Common myeloid progenitor, CD34-positive (primary cell): ENCODE measurements at regions not wholly inside any gene's neighbourhood (a gene's known extent, or its start where the extent isn't known, plus 50 kb on each side); places are given as distances from the start of the nearest gene placed in this dataset.

Source experiments
- CTCF ChIA-PET: fragments of 350-600 bp; sonication (Branson Sonifier 250); formaldehyde crosslinking; loops from one replicate; lab custom pipeline; 2021; ENCODE audit warnings: antibody characterized with exemption; lab: Charles Lee
- POLR2A ChIA-PET: fragments of 350-600 bp; sonication (Branson Sonifier 250); formaldehyde crosslinking; loops from one replicate; lab custom pipeline; 2021; ENCODE audit warnings: antibody characterized with exemption; lab: Charles Lee
- DNase-seq, 3 donors: peaks; one replicate each; pipeline versions ENCODE4 v3.0.0 to v3.0.0-alpha.2; 2013
- H3K27ac ChIP-seq, 2 experiments: 1 replicate in 1 of 2; 2 replicates in 1 of 2; pipeline ENCODE4 v1.7.0; 2013; ENCODE audit warnings: inconsistent platforms in 2 of 2, low read length in 2 of 2, mild to moderate bottlenecking in 2 of 2, low read depth in 1 of 2, moderate library complexity in 1 of 2; ENCODE audit not compliant: severe bottlenecking in 2 of 2, insufficient read depth in 1 of 2, poor library complexity in 1 of 2
- H3K27me3 ChIP-seq, 5 experiments: replicated peaks in 2 of 5; 1 replicate in 3 of 5; 2 replicates in 2 of 5; pipeline versions ENCODE4 v1.6.1 to v1.7.0; 2013; ENCODE audit warnings: low read length in 4 of 5, mild to moderate bottlenecking in 2 of 5, moderate library complexity in 2 of 5, inconsistent platforms in 1 of 5; ENCODE audit not compliant: insufficient read depth in 5 of 5, control insufficient read depth in 4 of 5
- H3K36me3 ChIP-seq, 4 experiments: 1 replicate in 2 of 4; 2 replicates in 2 of 4; pipeline versions ENCODE4 v1.6.1 to v1.7.0; 2013; ENCODE audit warnings: low read length in 3 of 4, control low read depth in 1 of 4, mild to moderate bottlenecking in 1 of 4; ENCODE audit not compliant: control insufficient read depth in 4 of 4, insufficient read depth in 4 of 4
- H3K4me1 ChIP-seq, 4 experiments: 1 replicate in 3 of 4; 2 replicates in 1 of 4; pipeline versions ENCODE4 v1.6.1 to v1.7.1; 2013; ENCODE audit warnings: low read length in 3 of 4, mild to moderate bottlenecking in 3 of 4, control low read depth in 1 of 4, inconsistent platforms in 1 of 4, moderate library complexity in 1 of 4; ENCODE audit not compliant: control insufficient read depth in 4 of 4, insufficient read depth in 4 of 4; ENCODE audit errors: control extremely low read depth in 1 of 4
- H3K4me3 ChIP-seq, 7 experiments: 1 replicate in 4 of 7; 2 replicates in 3 of 7; pipeline versions ENCODE4 v1.5.1 to v1.7.0; 2013; ENCODE audit warnings: mild to moderate bottlenecking in 7 of 7, low read length in 6 of 7, moderate library complexity in 6 of 7, inconsistent platforms in 2 of 7, low read depth in 2 of 7, control low read depth in 1 of 7; ENCODE audit not compliant: insufficient read depth in 4 of 7, control insufficient read depth in 1 of 7; ENCODE audit errors: extremely low read depth in 1 of 7
- H3K9me3 ChIP-seq, 5 experiments: 1 replicate in 4 of 5; 2 replicates in 1 of 5; pipeline versions ENCODE4 v1.6.1 to v1.7.1; 2013; ENCODE audit warnings: low read length in 4 of 5, mild to moderate bottlenecking in 2 of 5, inconsistent platforms in 1 of 5, low read depth in 1 of 5, moderate library complexity in 1 of 5; ENCODE audit not compliant: control insufficient read depth in 4 of 5, insufficient read depth in 2 of 5; ENCODE audit errors: control extremely low read depth in 1 of 5
- WGBS: methylation state at CpG from one replicate; pipeline ENCODE4 v1.1.5; 2013; ENCODE audit not compliant: insufficient coverage; 5-methylcytosine and 5-hydroxymethylcytosine counted together

DNA sequence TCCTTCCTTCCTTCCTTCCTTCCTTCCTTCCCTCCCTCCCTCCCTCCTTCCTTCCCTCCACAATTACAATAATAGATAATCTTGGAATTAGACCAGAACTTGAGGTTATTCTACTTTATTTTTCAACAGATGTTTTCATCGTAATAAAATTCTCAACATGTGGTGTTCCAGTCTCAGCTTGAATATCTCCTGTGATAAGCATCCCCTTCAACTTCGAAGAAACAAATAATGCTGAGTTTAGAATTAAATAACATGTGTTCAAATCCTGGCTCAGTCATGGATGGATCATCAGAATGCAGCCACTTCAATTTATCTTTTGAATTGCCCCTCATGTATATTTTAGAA lies 91.4 kb upstream of the PAPPA start:
- H3K27ac ChIP-seq = no peak overlapping the region
- no peak overlapping the region for H3K4me3 ChIP-seq
- no peaks in the 10 kb centered on the region for H3K4me1 ChIP-seq
- 100% methylated on average over 1 of the region's 2 CpGs for WGBS
- ChIA-PET CTCF (no interaction called here), POLR2A (no interaction called here)
- no peak for DNase-seq
- H3K27me3 ChIP-seq = no peaks in the 10 kb centered on the region
- H3K9me3 ChIP-seq = peaks cover 0 to 2% (median 0%) of the 10 kb centered on the region in 5 experiments
- no peaks in the 10 kb centered on the region for H3K36me3 ChIP-seq

DNA sequence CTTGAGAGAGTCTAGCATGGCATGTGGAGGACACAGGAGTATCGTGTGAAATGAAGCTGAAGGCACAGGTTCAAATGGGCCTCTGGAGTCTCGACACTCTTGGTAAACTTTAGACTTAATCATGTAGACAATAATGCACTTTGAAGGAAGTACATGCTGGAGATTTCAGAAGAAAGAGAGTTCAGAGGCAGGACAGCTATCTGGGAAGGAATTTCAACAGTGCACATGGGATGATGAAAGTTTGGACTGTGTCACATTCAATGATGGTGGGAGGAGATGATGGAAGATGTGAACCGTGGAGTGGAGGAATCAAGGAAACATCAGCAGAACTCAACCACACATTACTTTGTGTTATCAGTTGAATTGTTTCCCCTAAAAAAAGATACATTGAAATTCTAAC lies 88.6 kb upstream of the PAPPA start:
- WGBS = 90% methylated on average over 1 of the region's 3 CpGs
- Histone ChIP-seq H3K27me3 (no peaks in the 10 kb centered on the region), H3K4me1 (no peaks in the 10 kb centered on the region), H3K36me3 (no peaks in the 10 kb centered on the region), H3K27ac (no peak overlapping the region), H3K4me3 (no peak overlapping the region), H3K9me3 (peaks cover 0 to 2% (median 0%) of the 10 kb centered on the region in 5 experiments)
- CTCF ChIA-PET = no interaction called here
- DNase-seq = no peak
- POLR2A ChIA-PET = no interaction called here

DNA sequence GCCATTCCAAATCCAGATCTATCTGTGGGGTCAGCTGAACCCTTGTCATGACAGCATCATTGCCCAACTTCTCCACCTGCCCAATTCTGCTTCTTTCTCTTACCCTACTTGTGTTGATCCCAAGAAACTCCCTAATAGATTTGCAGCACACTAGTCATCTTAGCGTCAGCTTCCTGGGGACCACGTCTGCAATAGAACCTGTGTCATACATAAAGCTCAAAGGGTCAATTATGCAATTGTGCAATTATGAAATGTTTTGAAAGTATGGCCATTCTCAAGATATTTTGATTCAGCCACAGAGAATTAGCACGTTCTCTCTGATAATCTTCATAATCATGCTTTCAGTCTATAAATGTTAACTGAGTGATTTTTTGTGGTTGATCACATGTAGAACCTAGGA lies 87.4 kb upstream of the PAPPA start:
- POLR2A ChIA-PET = no interaction called here
- H3K27ac ChIP-seq = no peak overlapping the region
- no peak for DNase-seq
- no peaks in the 10 kb centered on the region for H3K4me1 ChIP-seq
- no CpG with 5 or more reads among the region's 3 CpGs for WGBS
- CTCF ChIA-PET = no interaction called here
- H3K36me3 ChIP-seq = no peaks in the 10 kb centered on the region
- H3K4me3 ChIP-seq = no peak overlapping the region
- H3K9me3 ChIP-seq = peaks cover 0 to 2% (median 0%) of the 10 kb centered on the region in 5 experiments
- H3K27me3 ChIP-seq = no peaks in the 10 kb centered on the region

DNA sequence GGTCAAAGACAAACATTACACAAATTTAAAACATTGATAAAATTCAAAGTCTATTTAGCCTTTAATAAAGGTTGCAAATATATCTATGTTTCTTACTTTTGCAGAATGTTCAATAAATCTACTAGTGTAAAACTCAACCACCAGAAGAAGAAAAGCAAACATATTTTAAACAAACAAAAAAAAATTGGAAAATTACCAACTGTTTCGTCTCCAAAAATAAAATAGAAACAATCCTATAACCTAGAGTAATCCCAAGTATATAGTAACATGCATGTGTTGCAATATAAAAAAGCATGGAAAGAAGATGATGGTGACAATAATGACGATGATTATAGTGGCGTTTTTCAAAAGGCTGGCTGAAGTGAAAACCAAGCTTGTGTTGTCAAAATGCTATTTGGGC lies 86.0 kb upstream of the PAPPA start:
- H3K27me3 ChIP-seq = no peaks in the 10 kb centered on the region
- H3K36me3 ChIP-seq = no peaks in the 10 kb centered on the region
- no peak overlapping the region for H3K4me3 ChIP-seq
- no peak for DNase-seq
- ChIA-PET CTCF (no interaction called here), POLR2A (no interaction called here)
- no peaks in the 10 kb centered on the region for H3K4me1 ChIP-seq
- peaks cover 0 to 2% (median 0%) of the 10 kb centered on the region in 5 experiments for H3K9me3 ChIP-seq
- H3K27ac ChIP-seq = no peak overlapping the region
- WGBS = 90% methylated on average over 2 of the region's 3 CpGs

DNA sequence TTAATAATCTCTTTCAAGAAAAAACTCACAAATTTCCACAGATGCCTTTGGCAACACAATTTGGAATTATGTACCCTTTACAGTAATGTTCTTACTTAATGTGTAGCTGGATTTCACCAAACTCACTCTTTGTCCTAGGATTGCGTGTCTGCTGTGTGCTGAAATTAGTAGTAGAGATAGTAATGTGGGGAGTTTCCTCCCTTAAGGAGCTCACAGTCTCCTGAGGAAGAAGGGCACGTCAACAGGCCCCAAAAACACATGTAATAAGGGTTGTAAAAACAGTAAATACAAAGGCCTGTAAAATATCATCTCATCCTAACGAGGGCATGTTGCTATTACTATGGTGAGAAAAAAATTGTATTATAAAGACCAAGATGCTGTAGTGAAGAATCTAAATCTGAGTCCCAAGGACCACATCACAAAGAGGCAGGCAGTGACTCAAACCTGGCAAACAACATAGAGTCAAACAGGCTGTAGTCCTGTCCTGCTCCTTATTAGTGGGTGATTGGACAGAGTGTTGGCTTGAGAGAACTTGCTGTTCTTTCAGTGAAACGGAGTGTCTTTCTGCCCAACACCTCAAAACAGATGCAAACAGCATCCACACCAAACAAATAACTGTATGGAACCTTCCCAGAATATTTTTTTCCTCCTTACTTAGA lies 83.2 kb upstream of the PAPPA start:
- no peak for DNase-seq
- no peaks in the 10 kb centered on the region for H3K4me1 ChIP-seq
- ChIA-PET POLR2A (no interaction called here), CTCF (no interaction called here)
- H3K9me3 ChIP-seq = no peaks in the 10 kb centered on the region
- H3K27me3 ChIP-seq = no peaks in the 10 kb centered on the region
- no peaks in the 10 kb centered on the region for H3K36me3 ChIP-seq
- WGBS = no CpG with 5 or more reads among the region's 4 CpGs
- no peak overlapping the region for H3K27ac ChIP-seq
- no peak overlapping the region for H3K4me3 ChIP-seq

DNA sequence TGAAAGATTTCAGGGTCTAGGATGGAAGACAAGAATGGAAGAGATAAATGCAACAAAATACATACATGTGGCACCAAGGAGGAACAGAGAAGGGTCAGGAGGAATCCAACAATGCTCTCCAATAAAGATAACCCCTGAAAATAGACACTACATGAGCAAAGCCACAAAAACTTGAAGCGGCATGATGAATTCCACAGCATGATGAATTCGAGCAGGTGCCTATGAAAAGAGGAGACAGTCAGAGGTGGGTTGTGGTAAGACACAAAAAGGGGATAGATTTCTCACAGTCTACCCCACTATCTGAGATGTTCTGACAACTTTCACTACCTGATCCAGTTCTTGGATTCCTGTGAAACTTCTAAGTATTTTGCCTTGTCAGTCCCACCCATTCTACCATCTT lies 81.5 kb upstream of the PAPPA start:
- 100% methylated on average over 2 of the region's 2 CpGs for WGBS
- no peaks in the 10 kb centered on the region for H3K27me3 ChIP-seq
- ChIA-PET POLR2A (no interaction called here), CTCF (no interaction called here)
- no peak for DNase-seq
- no peak overlapping the region for H3K4me3 ChIP-seq
- H3K9me3 ChIP-seq = no peaks in the 10 kb centered on the region
- no peak overlapping the region for H3K27ac ChIP-seq
- H3K36me3 ChIP-seq = no peaks in the 10 kb centered on the region
- H3K4me1 ChIP-seq = no peaks in the 10 kb centered on the region

GRCh38 chr9:116073826-116074225 lies 79.8 kb upstream of the PAPPA start:
- ChIA-PET CTCF (no interaction called here), POLR2A (no interaction called here)
- Histone ChIP-seq H3K27me3 (no peaks in the 10 kb centered on the region), H3K27ac (no peak overlapping the region), H3K36me3 (no peaks in the 10 kb centered on the region), H3K4me3 (no peak overlapping the region), H3K9me3 (no peaks in the 10 kb centered on the region), H3K4me1 (no peaks in the 10 kb centered on the region)
- 86% methylated on average over 2 of the region's 2 CpGs for WGBS
- DNase-seq = no peak
